H1 (cell line): ENCODE measurements at regions not wholly inside any gene's neighbourhood (a gene's known extent, or its start where the extent isn't known, plus 50 kb on each side); places are given as distances from the start of the nearest gene placed in this dataset.

Experiments used
- CBX8 ChIP-seq: fragments of 300-800, 300-1000 bp; sonication (generic); IDR thresholded peaks from 2 replicates; pipeline ENCODE4 v1.7.1; 2016; ENCODE audit warnings: low read depth, low read length, borderline replicate concordance
- EZH2 ChIP-seq: fragments of 200-600 bp; sonication (generic); IDR thresholded peaks from 2 replicates; pipeline ENCODE4 v1.7.1; 2012; ENCODE audit warnings: low read depth, mild to moderate bottlenecking, moderate library complexity, low read length, inconsistent platforms; ENCODE audit not compliant: severe bottlenecking
- NANOG ChIP-seq: IDR thresholded peaks from 2 replicates; pipeline ENCODE4 v1.6.1; 2011; ENCODE audit warnings: low read length, low read depth, mild to moderate bottlenecking, inconsistent platforms; ENCODE audit not compliant: insufficient read depth, poor library complexity, severe bottlenecking
- POLR2A ChIP-seq, 2 experiments: IDR thresholded peaks; 1 replicate in 1 of 2; 2 replicates in 1 of 2; pipeline ENCODE4 v1.6.1; 2011; ENCODE audit warnings: low read depth in 2 of 2, low read length in 2 of 2, mild to moderate bottlenecking in 2 of 2; ENCODE audit errors: control extremely low read depth in 1 of 2
- SP1 ChIP-seq: IDR thresholded peaks from 2 replicates; pipeline ENCODE4 v1.6.1; 2011; ENCODE audit warnings: low read depth, low read length
- SP4 ChIP-seq: IDR thresholded peaks from 2 replicates; pipeline ENCODE4 v1.6.1; 2012; ENCODE audit warnings: low read length, inconsistent platforms
- SUZ12 ChIP-seq: fragments of 200-600 bp; sonication (generic); IDR thresholded peaks from 2 replicates; pipeline ENCODE4 v1.6.1; 2012; ENCODE audit warnings: mild to moderate bottlenecking, inconsistent platforms, low read length, moderate library complexity, mixed read lengths

DNA sequence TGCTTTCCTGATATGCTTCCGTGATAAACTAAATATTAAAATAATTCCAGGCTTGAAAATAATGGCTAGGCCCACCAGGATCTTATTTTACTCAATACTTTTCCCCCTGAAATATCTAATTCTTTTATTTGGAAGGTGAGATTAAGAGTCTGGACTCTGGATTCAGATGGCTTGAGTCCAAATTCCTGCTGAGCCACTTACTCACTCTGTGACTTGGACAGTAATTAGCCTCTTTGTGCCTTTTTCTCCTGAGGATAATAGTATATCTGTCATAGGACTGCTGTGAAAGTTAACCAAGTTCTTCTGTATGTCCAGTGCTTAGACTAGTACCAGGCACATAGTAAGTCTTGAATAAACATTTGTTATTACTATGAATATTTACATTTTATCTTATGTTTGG lies 127.3 kb upstream of the ERBB4 start (continued):
- TF ChIP-seq SP1 (no peak), SUZ12 (no peak), EZH2 (no peak), POLR2A (IDR thresholded peaks at IDR 0.05; ENCODE audit: control extremely low read depth in 1 of 2, low read depth in 2 of 2, low read length in 2 of 2) (no peak), CBX8 (no peak), SP4 (no peak), NANOG (no peak)
- TF ChIP-seq, all 59 proteins: peak for 0
